HG03354 (cell line): ENCODE measurements at regions not wholly inside any gene's neighbourhood (a gene's known extent, or its start where the extent isn't known, plus 50 kb on each side); places are given as distances from the start of the nearest gene placed in this dataset.
A peak's percentile ranks its signal among the peaks of the same experiment; 100 is the strongest.
"Not testable (repeated sequence)": the region's sequence is repeated elsewhere in the genome, so short reads cannot be mapped to it uniquely, and the experiment has no call there.

Experiments
- ATAC-seq: cut with Tn5 transposase; IDR thresholded peaks from one replicate; pipeline ENCODE4 v1.9.1; 2021; ENCODE audit warnings: mild to moderate bottlenecking; ENCODE audit not compliant: unreplicated experiment, poor library complexity, severe bottlenecking

DNA sequence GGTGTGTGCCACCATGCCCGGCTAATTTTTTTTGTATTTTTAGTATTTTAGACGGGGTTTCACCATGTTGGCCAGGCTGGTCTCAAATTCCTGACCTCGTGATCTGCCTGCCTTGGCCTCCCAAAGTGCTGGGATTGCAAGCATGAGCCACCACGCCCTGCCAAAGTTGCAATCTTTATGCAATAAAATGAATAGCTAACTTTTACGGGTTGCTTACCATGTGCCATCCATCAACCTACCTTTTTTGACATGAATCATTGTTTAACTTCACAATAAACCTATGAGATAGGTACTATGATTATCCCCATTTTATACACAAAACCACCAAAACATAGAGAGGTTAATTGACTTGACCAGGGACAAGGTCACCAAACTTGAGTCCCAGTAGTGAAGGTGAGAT lies 118.8 kb upstream of the HAND1 start:
- ATAC-seq: not testable (repeated sequence)

DNA sequence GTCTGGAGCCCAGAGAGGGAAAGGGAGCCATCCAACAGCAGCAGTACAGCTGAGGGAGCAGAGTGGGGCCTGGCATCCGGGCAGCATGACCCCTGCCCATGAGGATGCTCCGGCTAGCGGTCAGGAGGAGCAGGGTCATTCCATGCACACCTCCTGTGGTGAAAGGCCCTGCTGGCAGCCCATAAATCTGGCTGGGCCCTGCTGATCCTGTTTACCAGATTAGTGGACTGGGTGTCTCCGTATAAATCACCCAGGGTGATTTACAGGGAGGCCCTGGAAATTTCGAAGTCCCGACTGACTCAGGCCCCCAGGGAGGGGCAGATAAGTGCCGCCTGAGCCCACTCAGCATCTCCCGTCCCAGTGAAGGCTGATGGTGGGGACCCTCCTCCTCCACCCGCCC lies 117.6 kb upstream of the HAND1 start:
- ATAC-seq: no peak

- ATAC-seq: no peak
These were observed 115.8 kb upstream of the HAND1 start for GRCh38 chr5:154593796-154594195.

DNA sequence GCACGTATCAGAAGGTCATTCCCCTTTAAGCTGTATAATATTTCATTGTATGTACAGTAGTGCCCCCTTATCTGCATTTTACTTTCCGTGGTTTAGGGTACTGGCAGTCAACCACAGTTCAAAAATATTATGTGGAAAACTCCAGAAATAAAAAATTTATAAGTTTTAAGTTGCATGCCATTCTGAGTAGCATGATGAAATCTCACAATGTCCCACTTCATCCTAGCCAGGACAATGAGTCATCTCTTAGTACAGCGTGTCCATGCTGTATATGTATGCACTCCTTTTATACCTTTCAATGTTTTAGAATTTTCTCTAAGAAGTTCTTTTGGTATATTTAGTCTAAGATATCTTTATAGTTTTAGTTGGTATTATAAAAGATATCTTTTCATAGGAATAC lies 115.0 kb upstream of the HAND1 start:
- ATAC-seq: no peak

DNA sequence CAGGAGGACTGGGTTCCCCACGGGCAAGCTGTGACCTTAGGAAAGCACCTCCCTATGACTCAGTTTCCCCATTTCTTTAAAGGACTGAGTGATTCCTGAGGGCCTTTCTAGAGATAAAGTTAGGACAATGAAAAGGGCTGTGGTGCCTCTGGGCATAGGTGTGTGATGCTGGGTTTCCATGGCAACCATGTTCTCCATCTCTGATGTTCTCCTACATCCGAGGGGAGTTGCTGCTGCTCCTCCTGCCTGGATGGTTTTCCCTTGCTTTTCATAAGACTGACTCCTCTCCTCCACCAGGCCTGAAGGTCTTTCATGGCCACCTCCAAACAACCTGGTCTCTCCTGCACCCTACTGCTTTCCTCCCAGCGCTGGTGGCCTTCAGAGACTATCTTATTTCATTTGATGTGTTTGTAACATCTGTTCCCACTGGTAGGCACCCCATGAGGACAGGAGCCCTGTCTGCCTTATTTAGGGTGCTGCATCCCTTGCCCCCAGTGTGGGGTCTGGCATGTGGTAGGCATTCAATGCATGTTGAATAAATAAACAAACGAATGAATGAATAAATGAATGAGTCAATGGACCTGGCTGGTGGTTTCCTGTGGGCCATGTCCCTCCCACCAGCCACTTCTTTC lies 112.2 kb upstream of the HAND1 start:
- ATAC-seq: no peak

- ATAC-seq: no peak
These were observed 111.5 kb upstream of the HAND1 start for GRCh38 chr5:154589511-154589910.

DNA sequence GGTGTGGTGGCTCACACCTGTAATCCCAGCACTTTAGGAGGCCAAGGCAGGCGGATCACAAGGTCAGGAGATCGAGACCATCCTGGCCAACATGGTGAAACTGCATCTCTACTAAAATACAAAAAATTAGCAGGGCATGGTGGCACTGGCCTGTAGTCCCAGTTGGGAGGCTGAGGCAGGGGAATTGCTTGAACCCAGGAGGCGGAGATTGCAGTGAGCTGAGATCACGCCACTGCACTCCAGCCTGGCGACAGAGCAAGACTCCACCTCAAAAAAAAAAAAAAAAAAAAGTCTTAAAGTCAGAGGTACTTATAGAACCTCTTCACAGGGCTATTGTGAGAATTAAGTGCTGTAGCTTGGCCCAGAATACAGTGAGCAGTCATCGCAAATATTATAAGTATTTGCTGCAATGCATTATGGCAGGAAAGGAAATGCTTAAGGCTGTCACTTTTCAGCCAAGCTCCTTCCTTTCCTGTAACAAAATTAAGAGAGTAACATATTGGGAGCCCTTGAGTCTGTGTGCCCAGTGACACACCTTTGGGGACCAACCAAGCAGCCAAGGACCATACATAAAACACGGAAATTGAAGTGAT lies 110.9 kb upstream of the HAND1 start:
- not testable (repeated sequence) for ATAC-seq

DNA sequence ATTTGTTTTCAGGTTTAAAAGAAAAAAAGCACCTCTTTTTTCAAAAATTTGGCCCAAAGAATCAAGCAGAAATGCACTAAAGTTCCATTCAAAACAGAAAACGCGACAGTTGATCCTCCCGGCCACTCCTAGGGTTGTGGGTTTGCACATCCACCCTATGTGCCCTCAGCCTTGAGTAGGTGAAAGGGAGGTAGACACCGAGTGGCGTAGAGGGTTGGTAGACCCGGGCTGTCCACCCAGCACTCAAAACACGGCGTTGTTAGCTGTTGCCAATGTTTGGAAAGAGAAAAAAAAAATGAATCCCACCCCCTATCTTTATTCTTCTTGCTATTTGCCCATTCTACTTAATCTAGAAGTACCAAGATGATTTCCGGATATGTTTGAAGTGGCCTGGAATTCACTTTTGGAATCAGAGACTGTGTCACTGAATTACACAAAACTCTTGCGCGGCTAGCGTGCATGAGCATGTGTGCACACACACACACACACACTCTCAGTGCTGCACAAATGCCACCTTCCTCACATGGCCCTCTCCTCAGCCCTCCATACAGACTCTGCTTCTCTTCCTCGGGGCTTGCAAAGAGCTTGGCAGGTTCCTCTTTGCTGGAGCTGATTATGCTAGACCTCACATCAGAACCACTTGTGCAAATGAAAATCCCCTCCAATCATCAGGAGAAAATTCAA lies 110.2 kb upstream of the HAND1 start:
- no peak for ATAC-seq

DNA sequence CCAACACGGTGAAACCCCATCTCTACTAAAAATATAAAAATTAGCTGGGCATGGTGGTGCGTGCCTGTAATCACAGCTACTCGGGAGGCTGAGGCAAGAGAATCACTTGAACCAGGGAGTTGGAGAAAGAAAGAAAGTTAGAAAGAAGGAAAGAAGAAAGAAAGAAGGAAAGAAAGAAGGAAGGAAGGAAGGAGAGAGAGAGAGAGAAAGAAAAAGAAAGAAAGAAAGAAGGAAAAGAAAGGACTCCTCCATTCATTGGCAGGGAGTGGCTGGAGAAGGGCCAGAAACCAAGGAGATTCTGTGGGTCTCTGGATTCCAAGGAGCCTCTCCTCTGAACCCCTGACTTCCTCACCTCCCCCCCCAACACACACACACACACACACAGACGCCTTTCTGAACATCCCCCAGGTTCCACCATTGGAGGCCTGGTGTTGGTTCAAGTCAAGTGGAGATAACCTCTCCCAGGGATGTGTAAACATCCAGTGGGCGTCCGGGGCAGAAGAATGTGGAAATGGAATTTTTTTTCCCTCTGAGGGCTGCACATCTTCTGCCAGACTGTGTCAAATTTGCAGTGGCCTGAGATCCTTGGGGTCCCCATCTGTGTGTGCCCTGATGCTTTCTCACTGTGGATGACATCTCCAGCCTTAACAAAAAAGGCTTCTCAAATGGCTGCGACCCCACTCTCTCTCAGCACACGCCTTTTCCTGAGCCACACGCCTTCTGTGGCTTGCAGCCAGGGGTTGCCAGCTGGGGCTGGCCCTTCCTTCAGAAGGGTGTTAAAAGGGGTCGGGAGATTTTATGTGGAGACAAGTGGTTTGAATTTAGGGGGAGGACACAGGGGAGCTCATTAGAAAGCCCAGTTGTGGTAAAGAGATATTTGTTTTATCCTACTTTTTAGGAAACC lies 109.3 kb upstream of the HAND1 start:
- no peak for ATAC-seq

GRCh38 chr5:154583671-154584177 lies 105.7 kb upstream of the HAND1 start:
- no peak for ATAC-seq

DNA sequence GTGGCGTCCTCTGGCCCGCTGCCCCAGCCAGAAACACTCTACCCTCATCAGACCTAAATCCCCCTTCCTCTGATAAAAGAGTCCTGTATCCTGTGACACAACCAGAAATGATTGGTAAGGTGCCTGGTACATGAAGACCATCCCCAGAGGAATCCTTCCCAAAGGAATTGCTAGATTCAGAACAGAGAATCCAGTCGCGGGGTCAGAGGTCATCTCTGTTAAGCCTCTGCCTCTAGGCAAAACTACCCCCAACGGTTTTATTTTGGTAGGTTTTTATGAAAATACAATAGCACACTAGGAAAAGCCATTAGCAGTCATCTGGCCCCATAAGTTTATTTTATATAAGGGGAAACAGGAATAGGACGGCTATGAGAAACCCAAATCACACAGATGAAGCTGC lies 102.4 kb upstream of the HAND1 start:
- no peak for ATAC-seq

DNA sequence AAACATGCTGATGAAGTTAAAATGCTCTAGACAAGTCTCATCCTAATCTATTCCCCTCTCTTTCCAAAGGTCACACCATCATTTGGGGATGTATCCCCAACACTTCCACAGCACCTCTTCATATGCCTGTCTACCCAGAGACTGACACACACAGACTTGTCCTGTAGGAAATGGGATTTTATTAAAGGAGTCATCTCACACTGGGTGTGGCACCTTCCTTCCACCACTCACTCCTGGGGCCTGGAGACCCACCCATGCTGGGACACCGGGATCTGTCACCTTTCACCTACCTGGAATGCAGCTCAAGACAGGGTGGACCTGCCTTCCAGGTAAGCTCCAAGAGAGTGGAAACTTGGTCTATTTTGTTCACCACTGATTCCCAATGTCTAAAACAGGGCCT lies 99.4 kb upstream of the HAND1 start:
- no peak for ATAC-seq

GRCh38 chr5:154576429-154576806 lies 98.4 kb upstream of the HAND1 start:
- no peak for ATAC-seq

- ATAC-seq: peak; percentile 88
These were observed 97.8 kb upstream of the HAND1 start for GRCh38 chr5:154575546-154576428.

- ATAC-seq: no peak
These were observed 95.0 kb upstream of the HAND1 start for GRCh38 chr5:154573011-154573410.

DNA sequence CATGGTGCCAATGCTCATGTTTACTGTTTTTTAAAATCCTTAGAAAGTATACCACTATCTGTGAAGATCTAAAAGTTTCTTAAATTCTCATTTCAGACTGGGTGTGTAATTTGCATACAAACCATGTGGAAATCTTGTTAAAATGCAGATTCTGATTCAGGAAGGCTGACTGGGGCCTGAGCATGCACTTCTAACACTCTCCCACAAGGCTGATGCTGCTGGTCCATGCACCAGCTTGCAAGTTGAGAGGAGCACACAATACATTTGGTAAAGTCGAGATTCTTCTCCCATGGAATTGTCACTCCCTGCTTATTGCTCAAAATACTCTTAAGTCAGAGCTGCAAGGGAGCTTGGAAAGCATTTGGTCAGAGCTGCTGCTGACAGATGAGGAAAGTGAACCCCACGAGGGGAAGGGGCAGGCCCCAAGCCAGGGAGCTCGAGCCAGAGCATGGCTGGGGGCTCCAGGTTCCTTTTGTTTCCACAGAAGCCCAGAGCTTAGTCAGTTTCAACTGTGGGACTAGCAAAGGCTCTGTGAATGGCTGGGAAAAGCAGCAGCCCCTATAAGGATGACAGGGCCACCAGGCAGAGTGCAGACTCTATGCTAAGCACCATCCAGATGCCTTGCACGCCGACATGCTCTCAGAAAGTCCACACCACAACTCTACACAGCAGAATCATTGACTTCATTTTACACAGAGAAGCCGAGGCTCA lies 93.5 kb upstream of the HAND1 start:
- no peak for ATAC-seq

DNA sequence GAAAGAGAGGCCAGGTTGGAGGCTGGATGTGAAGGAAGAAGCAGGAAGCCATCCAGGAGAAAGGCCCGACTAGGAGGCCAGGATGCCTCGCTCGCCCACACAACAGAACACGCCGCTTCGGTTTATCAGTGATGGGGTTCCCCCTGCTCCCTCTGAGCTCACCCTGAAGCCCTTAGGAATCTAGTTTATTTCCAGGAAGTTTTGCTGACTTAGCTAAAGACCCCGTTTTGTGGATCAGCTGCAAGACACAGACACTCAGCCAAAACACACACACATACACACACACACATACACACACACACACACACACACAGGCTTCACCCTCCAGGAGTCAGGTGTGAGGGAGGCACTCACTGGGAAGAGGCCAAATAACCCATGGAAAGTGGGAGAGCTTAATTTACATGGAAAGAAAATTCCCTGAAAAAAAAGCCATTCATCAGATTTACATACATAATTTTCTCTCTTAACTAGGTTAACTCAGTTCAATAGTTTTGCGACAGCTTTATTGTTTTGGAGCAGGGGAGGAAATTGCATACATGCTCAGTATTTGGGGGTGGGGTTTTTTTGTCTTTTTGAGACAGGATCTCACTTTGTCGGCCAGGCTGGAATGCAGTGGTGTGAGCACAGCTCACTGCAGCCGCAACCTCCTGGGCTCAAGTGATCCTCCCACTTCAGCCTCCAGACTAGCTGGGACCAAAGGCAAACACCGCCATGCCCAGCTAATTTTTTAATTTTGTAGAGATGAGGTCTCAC lies 92.7 kb upstream of the HAND1 start:
- ATAC-seq: no peak

GRCh38 chr5:154568589-154568988 lies 90.6 kb upstream of the HAND1 start:
- no peak for ATAC-seq
